Esophagus muscularis mucosa (tissue), 3 donors: ENCODE measurements at regions not wholly inside any gene's neighbourhood (a gene's known extent, or its start where the extent isn't known, plus 50 kb on each side); places are given as distances from the start of the nearest gene placed in this dataset.

Experiments
- EP300 ChIP-seq: sonication (generic); formaldehyde crosslinking; IDR thresholded peaks from one replicate; pipeline ENCODE4 v1.6.1; 2017; ENCODE audit warnings: antibody characterized with exemption
- TF ChIP-seq, protein P1 (sequence below), 3 experiments: fragments of 200-600 bp in 2 of 3; fragments of 450-650 bp in 1 of 3; sonication (generic) in 2 of 3; IDR thresholded peaks; one replicate each; pipeline ENCODE4 v1.5.1; 2017 to 2019; ENCODE audit warnings: antibody characterized with exemption in 3 of 3, mild to moderate bottlenecking in 2 of 3, moderate library complexity in 1 of 3

DNA sequence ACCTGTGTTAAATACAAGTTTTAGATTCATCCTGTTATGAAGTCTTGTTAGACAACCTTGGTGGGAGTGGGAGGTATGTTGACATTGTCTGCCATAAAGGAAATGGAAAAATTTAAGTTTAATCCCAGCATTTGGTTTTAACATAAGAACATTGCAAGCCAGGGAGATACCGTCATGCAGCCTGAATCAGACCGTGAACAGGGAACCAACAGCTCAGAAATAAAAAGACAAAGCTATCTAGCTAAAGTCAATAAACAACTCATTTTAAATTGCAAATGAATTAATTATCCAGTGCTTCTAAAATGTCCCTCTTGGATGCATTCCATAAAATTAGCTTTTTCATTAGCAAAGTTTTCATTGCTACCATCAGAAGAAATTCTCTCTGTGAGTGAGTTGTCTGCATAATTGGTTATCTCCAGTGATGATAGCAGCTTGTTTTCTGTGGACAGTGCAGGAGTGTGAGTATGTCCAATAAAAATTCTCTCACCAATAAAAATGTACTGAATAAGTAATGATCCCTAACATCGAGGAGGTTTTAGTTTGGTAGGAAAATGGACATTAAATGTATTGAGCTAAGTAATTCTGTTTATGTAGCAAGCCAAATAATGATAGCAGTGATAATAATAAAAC is 170.6 kb upstream of the TMTC4 start:
- TF ChIP-seq, protein P1, sequence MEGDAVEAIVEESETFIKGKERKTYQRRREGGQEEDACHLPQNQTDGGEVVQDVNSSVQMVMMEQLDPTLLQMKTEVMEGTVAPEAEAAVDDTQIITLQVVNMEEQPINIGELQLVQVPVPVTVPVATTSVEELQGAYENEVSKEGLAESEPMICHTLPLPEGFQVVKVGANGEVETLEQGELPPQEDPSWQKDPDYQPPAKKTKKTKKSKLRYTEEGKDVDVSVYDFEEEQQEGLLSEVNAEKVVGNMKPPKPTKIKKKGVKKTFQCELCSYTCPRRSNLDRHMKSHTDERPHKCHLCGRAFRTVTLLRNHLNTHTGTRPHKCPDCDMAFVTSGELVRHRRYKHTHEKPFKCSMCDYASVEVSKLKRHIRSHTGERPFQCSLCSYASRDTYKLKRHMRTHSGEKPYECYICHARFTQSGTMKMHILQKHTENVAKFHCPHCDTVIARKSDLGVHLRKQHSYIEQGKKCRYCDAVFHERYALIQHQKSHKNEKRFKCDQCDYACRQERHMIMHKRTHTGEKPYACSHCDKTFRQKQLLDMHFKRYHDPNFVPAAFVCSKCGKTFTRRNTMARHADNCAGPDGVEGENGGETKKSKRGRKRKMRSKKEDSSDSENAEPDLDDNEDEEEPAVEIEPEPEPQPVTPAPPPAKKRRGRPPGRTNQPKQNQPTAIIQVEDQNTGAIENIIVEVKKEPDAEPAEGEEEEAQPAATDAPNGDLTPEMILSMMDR (IDR thresholded peaks at IDR 0.05): no peak
- no peak for TF ChIP-seq EP300
